Spinal cord (tissue), 9 donors: ENCODE measurements at regions not wholly inside any gene's neighbourhood (a gene's known extent, or its start where the extent isn't known, plus 50 kb on each side); places are given as distances from the start of the nearest gene placed in this dataset.

ENCODE experiments used
- DNase-seq, 6 donors: peaks; one replicate each; pipeline versions ENCODE4 v3.0.0 to v3.0.0-alpha.2; 2013 to 2015; ENCODE audit warnings: low spot score in 6 of 6, low read depth in 4 of 6
- H3K27ac ChIP-seq: one replicate; pipeline ENCODE4 v1.5.1; 2013; ENCODE audit warnings: low read depth, low read length, control low read depth
- H3K27me3 ChIP-seq: one replicate; pipeline ENCODE4 v1.6.1; 2013; ENCODE audit warnings: low read length; ENCODE audit not compliant: control insufficient read depth, insufficient read depth
- H3K36me3 ChIP-seq: one replicate; pipeline ENCODE4 v1.6.1; 2013; ENCODE audit warnings: low read length; ENCODE audit not compliant: control insufficient read depth, insufficient read depth
- H3K4me1 ChIP-seq: one replicate; pipeline ENCODE4 v1.6.1; 2013; ENCODE audit warnings: low read length; ENCODE audit not compliant: control insufficient read depth, insufficient read depth
- H3K4me3 ChIP-seq: one replicate; pipeline ENCODE4 v1.5.1; 2013; ENCODE audit warnings: low read depth, low read length, control low read depth
- H3K9me3 ChIP-seq: one replicate; pipeline ENCODE4 v1.6.1; 2013; ENCODE audit warnings: low read length; ENCODE audit not compliant: control insufficient read depth, insufficient read depth
- WGBS: methylation state at CpG from one replicate; pipeline ENCODE4 v1.1.5; 2013; ENCODE audit warnings: missing lambda C conversion rate; ENCODE audit not compliant: insufficient coverage; 5-methylcytosine and 5-hydroxymethylcytosine counted together
- donor health status: healthy.

DNA sequence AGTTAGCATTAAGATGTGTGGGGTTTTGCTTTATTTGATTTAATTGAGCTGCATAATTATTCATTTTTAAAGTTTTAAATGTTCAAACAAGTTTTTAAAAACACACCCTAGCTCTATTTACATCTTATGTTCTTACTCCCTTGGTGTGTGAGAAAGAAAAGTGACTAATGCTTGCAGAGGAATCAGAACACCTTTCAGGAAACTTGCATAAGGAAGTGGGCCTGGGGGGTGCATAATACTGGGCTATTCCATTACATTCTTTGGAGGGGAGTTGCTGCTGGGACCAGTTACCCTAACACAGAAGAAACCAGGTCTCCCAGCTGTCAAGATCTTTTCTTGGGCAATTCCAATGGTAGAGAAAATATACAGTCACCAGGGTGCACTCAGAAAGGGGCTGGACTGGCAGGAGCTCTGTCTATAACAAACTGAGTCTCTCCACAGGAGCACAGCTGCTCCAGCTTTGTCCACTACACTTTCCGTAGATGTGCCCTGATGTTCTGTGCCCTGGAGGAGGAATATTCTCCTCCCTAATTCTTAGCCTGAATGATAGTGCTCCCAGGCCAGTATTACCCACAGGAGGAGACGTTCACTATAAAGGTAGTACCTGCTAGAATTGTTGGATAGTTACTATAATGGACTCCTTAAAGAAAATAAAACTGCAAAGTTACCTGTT, 304.2 kb downstream of the CDC14C start:
- no peaks in the 10 kb centered on the region for H3K9me3 ChIP-seq
- no CpG with 5 or more reads among the region's 2 CpGs for WGBS
- no peak for DNase-seq
- H3K27me3 ChIP-seq: no peaks in the 10 kb centered on the region
- H3K27ac ChIP-seq: no peak overlapping the region
- no peaks in the 10 kb centered on the region for H3K4me1 ChIP-seq
- H3K4me3 ChIP-seq: no peak overlapping the region
- H3K36me3 ChIP-seq: no peaks in the 10 kb centered on the region

DNA sequence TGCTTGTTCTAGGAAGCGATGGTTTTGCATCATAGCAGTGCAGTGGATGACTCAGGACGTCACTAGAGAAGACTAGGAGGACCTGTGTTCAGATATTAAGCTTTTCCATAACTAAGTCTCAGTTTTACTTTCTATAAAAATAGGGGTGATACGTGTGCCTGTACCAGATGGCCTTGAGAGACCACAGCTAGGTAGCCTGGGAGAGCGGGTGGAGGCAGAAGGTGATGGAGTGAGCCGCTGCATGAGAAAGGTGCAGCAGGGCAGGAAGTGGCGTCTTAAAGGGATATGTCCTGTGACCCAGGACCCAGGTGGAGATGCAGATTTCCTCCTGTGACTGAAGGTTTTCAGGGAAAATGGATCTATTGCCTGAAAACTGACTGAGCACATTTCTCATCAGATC, 304.9 kb downstream of the CDC14C start:
- Histone ChIP-seq H3K36me3 (no peaks in the 10 kb centered on the region), H3K4me1 (no peaks in the 10 kb centered on the region), H3K27ac (no peak overlapping the region), H3K27me3 (no peaks in the 10 kb centered on the region), H3K4me3 (no peak overlapping the region), H3K9me3 (no peaks in the 10 kb centered on the region)
- WGBS: 90% methylated on average over 3 of the region's 6 CpGs
- no peak for DNase-seq

DNA sequence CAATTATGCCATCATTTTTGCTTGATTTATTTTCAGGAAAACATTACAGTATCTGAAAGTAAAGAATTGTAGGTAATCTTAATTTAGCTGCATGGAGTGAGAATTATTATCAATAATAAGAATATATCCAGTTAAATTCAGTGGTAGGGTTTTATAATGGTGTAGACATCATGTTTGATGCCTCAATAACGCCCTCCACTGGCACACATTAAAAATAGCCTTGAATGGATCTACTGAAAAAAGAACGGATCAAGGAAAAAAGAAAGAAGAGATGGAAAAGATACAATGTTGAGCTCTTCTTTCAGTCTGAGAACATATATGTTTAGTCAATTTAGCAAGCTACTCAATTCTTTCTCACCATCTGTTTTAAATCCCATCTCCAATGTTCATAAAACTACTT, 319.2 kb downstream of the CDC14C start:
- WGBS: no CpG with 5 or more reads among the region's 2 CpGs
- Histone ChIP-seq H3K27me3 (no peaks in the 10 kb centered on the region), H3K4me3 (no peak overlapping the region), H3K36me3 (no peaks in the 10 kb centered on the region), H3K4me1 (no peaks in the 10 kb centered on the region), H3K27ac (no peak overlapping the region), H3K9me3 (peaks cover 5% of the 10 kb centered on the region)
- DNase-seq: no peak

DNA sequence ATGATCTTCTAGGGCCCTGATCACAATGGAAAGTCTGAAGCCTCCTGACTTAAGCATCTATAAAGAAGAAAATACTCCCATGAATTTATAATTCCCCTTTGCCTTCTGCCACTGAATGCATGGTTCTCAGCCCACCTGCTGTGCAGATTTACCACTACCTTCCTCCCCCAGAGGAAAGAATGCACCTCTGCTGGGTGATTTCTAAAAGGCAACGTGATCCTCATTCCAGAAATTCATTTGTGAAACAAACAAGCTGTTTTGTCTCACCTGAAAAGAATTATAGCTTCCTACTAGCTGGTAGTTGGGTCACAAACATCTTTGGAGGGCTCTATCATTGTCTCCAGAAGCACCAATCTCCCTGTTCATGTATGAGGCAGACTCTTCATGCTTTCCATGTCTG, 320.2 kb downstream of the CDC14C start:
- no CpG with 5 or more reads among the region's 1 CpG for WGBS
- Histone ChIP-seq H3K27ac (no peak overlapping the region), H3K36me3 (no peaks in the 10 kb centered on the region), H3K4me1 (no peaks in the 10 kb centered on the region), H3K27me3 (no peaks in the 10 kb centered on the region), H3K9me3 (peaks cover 1% of the 10 kb centered on the region), H3K4me3 (no peak overlapping the region)
- DNase-seq: no peak

DNA sequence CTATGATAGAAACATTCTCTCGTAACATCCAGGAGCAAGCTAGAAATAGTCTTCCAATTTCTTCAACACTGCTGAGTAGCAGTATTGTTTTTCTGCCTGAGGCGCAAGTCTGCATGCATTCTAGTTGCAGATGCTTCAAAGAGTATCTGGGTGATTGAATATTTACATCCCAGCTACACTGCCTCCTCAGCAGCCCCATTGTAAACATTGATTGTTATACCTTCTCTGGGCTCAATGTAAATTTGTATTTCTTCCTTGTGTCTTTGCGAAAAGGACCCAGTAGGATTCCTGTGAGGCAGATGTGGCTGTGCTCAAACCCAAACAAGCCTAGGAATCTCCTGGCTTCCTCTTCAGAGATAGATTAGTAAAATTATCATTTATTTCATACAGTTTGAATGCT, 320.7 kb downstream of the CDC14C start:
- Histone ChIP-seq H3K36me3 (no peaks in the 10 kb centered on the region), H3K4me1 (no peaks in the 10 kb centered on the region), H3K9me3 (no peaks in the 10 kb centered on the region), H3K27me3 (no peaks in the 10 kb centered on the region), H3K27ac (no peak overlapping the region), H3K4me3 (no peak overlapping the region)
- no CpG with 5 or more reads among the region's 3 CpGs for WGBS
- peak in 1 of 6 donors; percentile 47 for DNase-seq

DNA sequence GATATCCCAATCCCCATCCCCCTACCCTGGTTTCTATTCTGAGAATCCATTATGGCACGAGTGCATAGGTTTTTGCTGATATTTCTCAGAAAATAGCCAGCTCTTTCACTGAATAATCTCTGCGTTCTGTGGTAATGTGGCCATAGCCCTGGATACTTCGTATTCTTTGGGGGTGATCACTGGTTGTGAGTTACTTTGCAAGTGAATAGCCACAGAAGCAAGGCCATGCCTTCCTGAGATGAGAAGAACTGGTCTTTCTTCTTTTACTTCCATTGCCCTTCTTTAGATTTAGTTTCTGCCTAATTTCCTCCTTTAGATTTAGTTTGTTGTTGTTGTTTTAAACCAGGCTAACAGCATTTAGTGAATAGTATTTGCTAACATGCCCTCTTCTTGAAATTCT, 323.4 kb downstream of the CDC14C start:
- H3K4me1 ChIP-seq: no peaks in the 10 kb centered on the region
- DNase-seq: no peak
- H3K4me3 ChIP-seq: no peak overlapping the region
- H3K27ac ChIP-seq: no peak overlapping the region
- H3K9me3 ChIP-seq: no peaks in the 10 kb centered on the region
- H3K27me3 ChIP-seq: no peaks in the 10 kb centered on the region
- H3K36me3 ChIP-seq: no peaks in the 10 kb centered on the region
- WGBS: no CpG with 5 or more reads among the region's 3 CpGs

DNA sequence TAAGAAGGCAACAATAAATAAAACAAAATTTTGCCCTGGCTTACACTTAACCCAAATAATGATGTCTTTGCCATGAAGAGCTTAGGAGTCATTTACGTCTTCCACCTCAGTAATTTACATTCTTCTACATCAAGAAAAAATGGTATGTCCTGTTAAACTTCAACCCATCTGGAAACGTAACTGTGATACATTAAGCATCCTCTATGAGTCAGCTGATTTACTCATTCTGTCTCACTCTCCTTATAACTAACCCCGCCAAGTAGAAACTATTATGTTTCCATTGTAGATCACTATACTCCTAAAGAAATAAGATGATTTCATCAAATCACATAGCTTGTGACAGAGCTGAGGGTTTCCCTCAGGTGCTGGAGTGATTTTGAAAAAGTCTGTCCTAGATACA, 330.7 kb downstream of the CDC14C start:
- 86% methylated on average over 1 of the region's 3 CpGs for WGBS
- no peaks in the 10 kb centered on the region for H3K9me3 ChIP-seq
- no peak overlapping the region for H3K27ac ChIP-seq
- no peak for DNase-seq
- H3K36me3 ChIP-seq: no peaks in the 10 kb centered on the region
- H3K4me3 ChIP-seq: no peak overlapping the region
- H3K4me1 ChIP-seq: no peaks in the 10 kb centered on the region
- no peaks in the 10 kb centered on the region for H3K27me3 ChIP-seq

DNA sequence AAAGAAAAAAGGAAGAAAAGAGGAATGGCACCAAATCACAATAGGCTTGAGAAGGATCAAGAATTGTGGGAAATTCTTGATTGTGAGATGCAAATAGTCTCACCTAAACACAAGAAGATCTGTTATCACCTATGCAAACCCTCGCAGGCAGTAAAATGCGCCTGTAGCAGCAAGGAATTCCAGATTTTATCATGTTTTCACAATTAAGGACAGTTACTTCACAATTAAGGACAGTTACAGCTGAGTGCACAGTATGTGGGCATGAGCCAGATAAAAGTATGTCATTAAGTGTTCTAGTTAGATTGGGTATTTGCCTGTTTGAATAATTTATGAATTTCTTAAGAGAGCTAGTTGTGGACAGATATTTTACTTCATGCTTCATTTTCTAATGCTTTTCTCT, 336.2 kb downstream of the CDC14C start:
- peak in 1 of 6 donors; percentile 52 for DNase-seq
- WGBS: 60% methylated on average over 1 of the region's 2 CpGs

DNA sequence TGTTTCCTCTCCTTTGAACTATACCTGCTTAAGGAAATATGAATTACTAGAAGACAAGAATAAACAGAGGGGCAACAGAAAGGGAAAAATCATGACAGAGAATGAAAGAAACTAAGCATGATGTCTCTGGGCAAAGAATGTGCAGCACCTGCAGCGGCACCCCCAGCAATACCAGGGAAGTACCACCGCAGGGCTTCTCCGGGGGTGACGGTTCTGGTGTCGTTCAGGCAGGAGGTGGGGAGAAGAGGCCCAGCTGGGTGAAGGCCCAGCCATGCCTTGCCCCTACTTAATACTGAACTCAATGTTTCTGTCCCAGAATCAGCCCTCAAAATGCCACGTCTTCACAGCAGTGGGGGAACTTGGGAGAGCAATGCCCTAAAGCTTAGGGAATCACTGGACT, 337.6 kb downstream of the CDC14C start:
- Histone ChIP-seq H3K27me3 (no peaks in the 10 kb centered on the region), H3K9me3 (no peaks in the 10 kb centered on the region), H3K36me3 (no peaks in the 10 kb centered on the region), H3K27ac (no peak overlapping the region), H3K4me1 (no peaks in the 10 kb centered on the region), H3K4me3 (no peak overlapping the region)
- no peak for DNase-seq
- WGBS: 93% methylated on average over 6 of the region's 6 CpGs

More for the DNA sequence above, 336.2 kb downstream of the CDC14C start:
- H3K27me3 ChIP-seq: no peaks in the 10 kb centered on the region
- H3K9me3 ChIP-seq: no peaks in the 10 kb centered on the region
- H3K4me3 ChIP-seq: no peak overlapping the region
- H3K27ac ChIP-seq: no peak overlapping the region
- H3K4me1 ChIP-seq: no peaks in the 10 kb centered on the region
- H3K36me3 ChIP-seq: no peaks in the 10 kb centered on the region

DNA sequence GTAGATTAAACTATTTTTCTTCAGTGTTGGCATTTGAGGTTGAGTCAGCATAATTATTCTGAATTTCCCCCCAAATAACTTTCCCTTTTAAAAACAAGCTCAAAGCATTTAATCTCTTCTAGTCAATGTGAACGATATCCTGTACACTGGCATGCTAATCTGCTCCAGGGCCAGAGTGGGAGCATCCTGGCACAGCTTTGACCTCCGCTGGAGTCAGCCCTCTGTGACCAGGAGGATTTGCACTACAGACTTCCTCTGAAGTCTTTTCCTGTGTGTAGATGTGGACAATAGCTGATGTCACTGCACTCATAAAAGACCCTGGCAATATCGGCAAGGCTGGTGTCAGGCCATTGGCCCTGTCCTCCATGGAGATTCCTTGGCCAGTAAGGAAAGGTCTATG, 340.2 kb downstream of the CDC14C start:
- DNase-seq: no peak
- 76% methylated on average over 3 of the region's 3 CpGs for WGBS
- no peaks in the 10 kb centered on the region for H3K4me1 ChIP-seq
- no peak overlapping the region for H3K4me3 ChIP-seq
- no peaks in the 10 kb centered on the region for H3K36me3 ChIP-seq
- H3K27ac ChIP-seq: no peak overlapping the region
- no peaks in the 10 kb centered on the region for H3K27me3 ChIP-seq
- no peaks in the 10 kb centered on the region for H3K9me3 ChIP-seq
